ENCODE measurements at regions not wholly inside any gene's neighbourhood (a gene's known extent, or its start where the extent isn't known, plus 50 kb on each side); places are given as distances from the start of the nearest gene placed in this dataset.
"Not testable (repeated sequence)": the region's sequence is repeated elsewhere in the genome, so short reads cannot be mapped to it uniquely, and the experiment has no call there.

DNA sequence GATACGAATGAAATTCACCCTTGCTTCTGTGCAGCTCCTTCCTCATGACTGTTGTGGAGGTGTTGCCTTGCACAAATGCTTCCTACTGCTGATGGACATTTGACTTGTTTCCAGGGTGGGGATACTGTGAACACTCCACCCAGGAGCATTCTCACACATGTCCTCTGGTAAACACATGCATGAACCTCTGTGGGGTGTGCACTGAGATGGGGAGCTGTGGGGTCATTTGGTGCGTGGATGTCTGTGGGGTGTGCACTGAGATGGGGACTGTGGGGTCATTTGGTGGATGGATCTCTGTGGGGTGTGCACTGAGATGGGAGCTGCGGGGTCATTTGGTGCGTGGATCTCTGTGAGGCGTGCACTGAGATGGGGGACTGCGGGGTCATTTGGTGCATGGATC, 72.9 kb upstream of the IRX4 start:
- TF ChIP-seq, protein P1, sequence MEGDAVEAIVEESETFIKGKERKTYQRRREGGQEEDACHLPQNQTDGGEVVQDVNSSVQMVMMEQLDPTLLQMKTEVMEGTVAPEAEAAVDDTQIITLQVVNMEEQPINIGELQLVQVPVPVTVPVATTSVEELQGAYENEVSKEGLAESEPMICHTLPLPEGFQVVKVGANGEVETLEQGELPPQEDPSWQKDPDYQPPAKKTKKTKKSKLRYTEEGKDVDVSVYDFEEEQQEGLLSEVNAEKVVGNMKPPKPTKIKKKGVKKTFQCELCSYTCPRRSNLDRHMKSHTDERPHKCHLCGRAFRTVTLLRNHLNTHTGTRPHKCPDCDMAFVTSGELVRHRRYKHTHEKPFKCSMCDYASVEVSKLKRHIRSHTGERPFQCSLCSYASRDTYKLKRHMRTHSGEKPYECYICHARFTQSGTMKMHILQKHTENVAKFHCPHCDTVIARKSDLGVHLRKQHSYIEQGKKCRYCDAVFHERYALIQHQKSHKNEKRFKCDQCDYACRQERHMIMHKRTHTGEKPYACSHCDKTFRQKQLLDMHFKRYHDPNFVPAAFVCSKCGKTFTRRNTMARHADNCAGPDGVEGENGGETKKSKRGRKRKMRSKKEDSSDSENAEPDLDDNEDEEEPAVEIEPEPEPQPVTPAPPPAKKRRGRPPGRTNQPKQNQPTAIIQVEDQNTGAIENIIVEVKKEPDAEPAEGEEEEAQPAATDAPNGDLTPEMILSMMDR (IDR thresholded peaks at IDR 0.05; ENCODE audit: low read depth, low read length, missing control alignments), result no peak
- DNase-seq (ENCODE audit: extremely low read depth, low read depth), result no peak
- no peak overlapping the region for H3K4me3 ChIP-seq (replicated peaks; ENCODE audit: low read depth, low read length)

DNA sequence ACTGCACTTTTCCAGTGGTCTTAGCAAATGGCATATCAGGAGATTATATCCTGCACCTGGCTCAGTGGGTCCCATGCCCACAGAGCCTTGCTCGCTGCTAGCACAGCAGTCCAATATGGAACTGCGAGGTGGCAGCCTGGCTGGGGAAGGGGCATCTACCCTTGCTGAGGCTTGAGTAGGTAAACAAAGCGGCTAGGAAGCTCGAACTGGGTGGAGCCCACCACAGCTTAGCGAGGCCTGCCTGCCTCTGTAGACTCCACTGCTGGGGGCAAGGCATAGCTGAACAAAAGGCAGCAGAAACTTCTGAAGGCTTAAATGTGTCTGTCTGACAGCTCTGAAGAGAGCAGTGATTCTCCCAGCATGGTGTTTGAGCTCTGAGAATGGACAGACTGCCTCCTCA, 71.0 kb upstream of the IRX4 start:
- not testable (repeated sequence) for H3K4me3 ChIP-seq (replicated peaks; ENCODE audit: low read depth, low read length); DNase-seq (ENCODE audit: extremely low read depth, low read depth)

DNA sequence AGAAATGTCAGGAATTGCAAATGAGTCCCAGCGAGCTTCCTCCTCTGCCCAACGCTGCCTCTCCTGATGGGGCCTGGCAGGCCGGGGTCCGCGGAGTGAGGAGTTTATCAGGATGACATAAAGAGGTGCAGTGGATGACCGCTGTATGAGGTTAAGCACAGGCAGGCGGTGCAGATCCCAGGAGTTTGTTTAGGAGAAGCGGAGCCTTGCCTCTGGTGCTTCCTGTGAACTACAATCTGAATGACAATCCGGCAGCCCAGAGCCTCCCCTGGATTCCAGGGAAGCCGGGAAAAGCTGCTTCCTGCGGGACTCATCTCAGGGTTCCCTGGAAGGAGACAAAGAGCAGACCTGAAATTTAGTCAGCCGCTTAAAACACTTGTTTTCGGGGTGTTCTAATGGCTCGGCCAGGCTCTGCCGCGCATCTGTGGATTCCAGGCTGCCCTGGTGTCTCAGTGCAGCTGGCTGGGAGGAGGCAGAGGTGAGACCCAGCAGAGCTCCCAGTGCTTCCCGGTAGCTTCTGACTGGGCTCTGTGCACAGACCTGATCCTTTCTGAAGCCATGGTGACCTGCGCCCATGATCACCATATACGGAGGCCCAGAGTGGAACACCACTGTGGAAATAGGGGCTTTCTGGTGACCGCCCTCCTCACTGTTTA, 69.8 kb upstream of the IRX4 start:
- no peak overlapping the region for H3K4me3 ChIP-seq (replicated peaks; ENCODE audit: low read depth, low read length)
- TF ChIP-seq, protein P1 (IDR thresholded peaks at IDR 0.05; ENCODE audit: low read depth, low read length, missing control alignments), result no peak
- no peak for DNase-seq (ENCODE audit: extremely low read depth, low read depth)

DNA sequence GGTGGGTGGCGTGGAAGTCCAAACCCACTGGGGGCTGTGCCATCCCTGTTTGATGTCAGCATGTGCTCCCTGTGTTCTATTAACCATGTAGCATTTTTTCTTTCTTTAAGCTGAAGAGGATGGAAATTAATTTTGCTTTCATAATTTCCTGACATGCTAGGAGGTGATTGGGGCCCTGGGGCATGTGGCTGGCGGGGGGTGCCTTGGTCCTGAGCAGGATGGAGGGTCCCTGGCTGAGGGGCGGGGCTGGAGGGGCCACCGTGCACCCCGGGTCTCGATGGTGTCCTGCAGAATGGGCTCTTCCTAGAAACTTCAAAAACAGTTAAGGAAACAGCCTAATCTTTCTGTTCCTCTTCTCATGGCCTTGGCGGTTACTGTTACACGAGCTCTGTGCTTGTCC, 69.3 kb upstream of the IRX4 start:
- TF ChIP-seq, protein P1 (IDR thresholded peaks at IDR 0.05; ENCODE audit: low read depth, low read length, missing control alignments), result no peak
- DNase-seq (ENCODE audit: extremely low read depth, low read depth), result no peak
- no peak overlapping the region for H3K4me3 ChIP-seq (replicated peaks; ENCODE audit: low read depth, low read length)

DNA sequence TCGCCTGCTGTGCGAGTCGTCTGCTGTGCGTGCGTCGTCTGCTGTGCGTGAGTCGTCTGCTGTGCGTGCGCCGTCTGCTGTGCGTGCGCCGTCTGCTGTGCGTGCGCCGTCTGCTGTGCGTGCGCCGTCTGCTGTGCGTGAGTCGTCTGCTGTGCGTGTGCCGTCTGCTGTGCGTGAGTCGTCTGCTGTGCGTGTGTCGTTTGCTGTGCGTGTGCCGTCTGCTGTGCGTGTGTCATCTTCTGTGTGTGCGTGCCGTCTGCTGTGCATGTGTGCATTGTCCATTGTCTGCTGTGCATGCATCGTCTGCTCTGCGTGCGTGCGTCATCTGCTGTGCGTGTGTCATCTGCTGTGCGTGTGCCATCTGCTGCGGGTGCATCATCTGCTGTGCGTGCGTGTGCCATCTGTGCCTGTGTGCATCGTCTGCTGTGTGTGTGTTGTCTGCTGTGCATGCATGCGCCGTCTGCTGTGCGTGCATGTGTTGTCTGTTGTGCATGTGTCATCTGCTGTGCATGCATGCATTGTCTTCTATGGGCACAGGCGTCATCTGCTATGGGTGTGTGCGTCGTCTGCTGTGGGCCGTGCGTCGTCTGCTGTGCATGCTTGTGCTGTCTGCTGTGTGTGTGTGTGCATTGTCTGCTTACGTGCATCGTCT, 68.6 kb upstream of the IRX4 start:
- no peak overlapping the region for H3K4me3 ChIP-seq (replicated peaks; ENCODE audit: low read depth, low read length)
- TF ChIP-seq, protein P1 (IDR thresholded peaks at IDR 0.05; ENCODE audit: low read depth, low read length, missing control alignments), result no peak
- no peak for DNase-seq (ENCODE audit: extremely low read depth, low read depth)

DNA sequence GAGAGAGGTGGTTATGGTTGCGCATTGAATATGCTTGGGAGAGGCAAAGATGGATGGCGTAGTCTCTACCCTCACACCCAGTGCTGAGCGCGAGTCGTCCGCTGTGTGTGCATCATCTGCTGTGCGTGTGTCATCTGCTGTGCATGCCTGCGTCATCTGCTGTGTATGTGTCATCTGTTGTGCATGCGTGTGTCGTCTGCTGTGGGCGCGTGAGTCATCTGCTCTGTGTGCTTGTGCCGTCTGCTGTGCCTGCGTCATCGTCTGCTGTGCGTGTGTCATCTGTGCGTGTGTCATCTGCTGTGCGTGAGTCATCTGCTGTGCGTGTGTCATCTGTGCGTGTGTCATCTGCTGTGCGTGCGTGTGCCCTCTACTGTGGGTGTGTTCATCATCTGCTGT, 68.0 kb upstream of the IRX4 start:
- H3K4me3 ChIP-seq (replicated peaks; ENCODE audit: low read depth, low read length), result no peak overlapping the region
- DNase-seq (ENCODE audit: extremely low read depth, low read depth), result no peak
- TF ChIP-seq, protein P1 (IDR thresholded peaks at IDR 0.05; ENCODE audit: low read depth, low read length, missing control alignments), result no peak

DNA sequence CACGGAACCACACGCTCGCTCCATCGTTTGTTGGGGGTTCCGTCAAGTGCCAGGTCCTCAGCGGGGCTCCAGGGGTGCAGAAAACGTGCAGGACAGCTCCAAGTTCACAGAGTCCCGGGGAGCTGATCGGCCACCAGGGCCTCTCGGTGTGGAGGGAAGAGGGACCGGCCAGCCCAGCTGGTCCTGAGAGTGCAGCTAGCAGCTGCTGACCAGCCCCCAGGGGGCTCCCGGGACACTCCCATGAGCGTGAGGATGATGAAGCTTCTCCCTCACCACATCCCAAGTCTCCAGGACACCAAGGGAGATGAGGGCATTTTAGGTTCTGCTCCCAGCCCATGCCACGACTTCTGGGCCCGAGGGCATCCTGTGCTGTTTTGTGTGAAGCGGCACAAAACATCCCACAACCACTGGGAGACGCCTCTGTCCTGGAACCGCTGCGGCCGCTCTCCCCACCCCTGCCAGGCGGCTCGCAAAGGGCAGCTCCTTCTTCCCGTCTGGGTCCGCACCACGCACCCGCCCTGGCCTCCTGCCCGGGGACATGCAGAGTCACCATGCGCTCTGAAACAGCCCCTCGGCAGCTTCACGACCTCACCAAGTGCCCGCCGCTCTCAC, 67.5 kb upstream of the IRX4 start:
- TF ChIP-seq, protein P1 (IDR thresholded peaks at IDR 0.05; ENCODE audit: low read depth, low read length, missing control alignments), result no peak
- DNase-seq (ENCODE audit: extremely low read depth, low read depth), result no peak
- no peak overlapping the region for H3K4me3 ChIP-seq (replicated peaks; ENCODE audit: low read depth, low read length)
